Immature natural killer cell (primary cell): ENCODE measurements at regions not wholly inside any gene's neighbourhood (a gene's known extent, or its start where the extent isn't known, plus 50 kb on each side); places are given as distances from the start of the nearest gene placed in this dataset.

Experiments
- DNase-seq, 3 donors: peaks; one replicate each; pipeline ENCODE4 v3.0.0; 2022; ENCODE audit warnings: mixed read lengths in 1 of 3
- H3K27ac Mint-ChIP-seq, 6 donors: one replicate each; pipeline ENCODE4 v1.8.0; 2020; ENCODE audit warnings: mixed read lengths in 6 of 6, mild to moderate bottlenecking in 5 of 6, inconsistent platforms in 4 of 6, moderate library complexity in 3 of 6
- H3K27me3 Mint-ChIP-seq, 3 donors: one replicate each; pipeline ENCODE4 v1.8.0; 2020 to 2021; ENCODE audit warnings: low read depth in 3 of 3, mild to moderate bottlenecking in 3 of 3, mixed read lengths in 3 of 3, moderate library complexity in 3 of 3, inconsistent platforms in 1 of 3
- H3K36me3 Mint-ChIP-seq, 3 donors: one replicate each; pipeline ENCODE4 v1.8.0; 2020; ENCODE audit warnings: mixed read lengths in 3 of 3, inconsistent platforms in 2 of 3, mild to moderate bottlenecking in 2 of 3
- H3K4me1 Mint-ChIP-seq, 2 donors: one replicate each; pipeline ENCODE4 v1.8.0; 2020; ENCODE audit warnings: inconsistent platforms in 2 of 2, mild to moderate bottlenecking in 2 of 2, mixed read lengths in 2 of 2, moderate library complexity in 1 of 2
- H3K4me3 Mint-ChIP-seq, 5 donors: one replicate each; pipeline ENCODE4 v1.8.0; 2020; ENCODE audit warnings: mild to moderate bottlenecking in 5 of 5, mixed read lengths in 5 of 5, inconsistent platforms in 3 of 5, moderate library complexity in 3 of 5
- H3K9me3 Mint-ChIP-seq, 6 donors: one replicate each; pipeline ENCODE4 v1.8.0; 2020; ENCODE audit warnings: mild to moderate bottlenecking in 6 of 6, mixed read lengths in 6 of 6, inconsistent platforms in 4 of 6, moderate library complexity in 3 of 6

DNA sequence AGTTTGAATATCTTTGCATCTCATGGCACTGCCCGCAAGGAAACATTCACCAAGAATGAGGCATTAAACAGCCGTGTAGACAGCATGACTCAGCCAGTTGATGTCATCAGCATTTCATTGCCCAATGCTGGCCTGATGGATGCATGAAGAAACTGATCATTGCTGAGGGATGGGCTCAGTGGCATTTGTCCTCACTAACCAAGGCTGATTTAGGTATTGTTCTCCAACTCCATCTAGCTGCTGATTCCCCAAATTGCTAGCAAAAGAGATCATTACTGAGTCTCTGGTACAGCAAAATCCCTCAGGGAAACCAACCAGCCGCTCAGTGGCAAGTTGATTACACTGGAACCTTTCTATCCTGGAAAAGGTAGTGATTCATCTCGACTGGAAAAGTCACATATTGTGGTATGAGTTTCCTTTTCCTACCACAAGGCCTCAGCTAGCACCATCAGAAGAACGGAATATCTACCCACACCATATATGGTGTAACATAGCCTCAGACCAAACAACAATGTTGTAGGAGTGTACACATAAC, 186.5 kb upstream of the GAP43 start:
- Mint-ChIP-seq H3K4me1 (no peaks in the 10 kb centered on the region), H3K27me3 (peaks cover 0 to 1% (median 0%) of the 10 kb centered on the region in 3 donors), H3K27ac (no peak overlapping the region), H3K9me3 (peaks cover 0 to 4% (median 0%) of the 10 kb centered on the region in 6 donors), H3K4me3 (no peak overlapping the region), H3K36me3 (no peaks in the 10 kb centered on the region)
- DNase-seq = no peak

DNA sequence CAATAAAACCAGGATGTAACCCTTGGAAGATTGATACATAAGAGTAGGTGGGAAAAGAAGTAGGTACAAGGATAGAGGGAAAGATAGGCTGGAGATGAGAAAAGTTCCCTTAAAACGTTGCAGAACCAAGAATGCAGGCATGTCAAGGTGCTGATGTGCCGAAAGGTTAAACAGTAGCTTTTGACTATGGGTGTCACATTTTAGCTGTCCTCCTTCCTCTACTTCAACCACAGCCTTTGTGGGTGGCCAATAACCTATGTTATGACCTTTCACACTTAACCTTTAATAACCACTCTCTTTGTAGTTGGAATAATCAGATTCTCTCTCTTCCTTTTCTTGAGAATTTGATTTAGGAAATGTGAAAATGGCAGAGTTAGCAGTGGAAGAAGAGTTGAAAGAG, 184.5 kb upstream of the GAP43 start:
- no peaks in the 10 kb centered on the region for H3K4me1 Mint-ChIP-seq
- no peak overlapping the region for H3K4me3 Mint-ChIP-seq
- DNase-seq = no peak
- H3K27ac Mint-ChIP-seq = no peak overlapping the region
- peaks cover 0 to 4% (median 0%) of the 10 kb centered on the region in 6 donors for H3K9me3 Mint-ChIP-seq
- H3K27me3 Mint-ChIP-seq = peaks cover 0 to 1% (median 0%) of the 10 kb centered on the region in 3 donors
- H3K36me3 Mint-ChIP-seq = no peaks in the 10 kb centered on the region

- no peak overlapping the region for H3K27ac Mint-ChIP-seq
- no peak overlapping the region for H3K4me3 Mint-ChIP-seq
- H3K4me1 Mint-ChIP-seq = no peaks in the 10 kb centered on the region
- DNase-seq = no peak
- peaks cover 0 to 1% (median 0%) of the 10 kb centered on the region in 6 donors for H3K9me3 Mint-ChIP-seq
- peaks cover 0 to 2% (median 0%) of the 10 kb centered on the region in 3 donors for H3K27me3 Mint-ChIP-seq
- H3K36me3 Mint-ChIP-seq = no peaks in the 10 kb centered on the region
Observed at GRCh38 chr3:115445559-115445958, 177.8 kb upstream of the GAP43 start.

GRCh38 chr3:115448851-115449250, 174.5 kb upstream of the GAP43 start:
- Mint-ChIP-seq H3K27me3 (peaks cover 0 to 4% (median 2%) of the 10 kb centered on the region in 3 donors), H3K4me1 (no peaks in the 10 kb centered on the region), H3K27ac (no peak overlapping the region), H3K9me3 (no peaks in the 10 kb centered on the region), H3K4me3 (no peak overlapping the region), H3K36me3 (no peaks in the 10 kb centered on the region)
- DNase-seq = no peak

DNA sequence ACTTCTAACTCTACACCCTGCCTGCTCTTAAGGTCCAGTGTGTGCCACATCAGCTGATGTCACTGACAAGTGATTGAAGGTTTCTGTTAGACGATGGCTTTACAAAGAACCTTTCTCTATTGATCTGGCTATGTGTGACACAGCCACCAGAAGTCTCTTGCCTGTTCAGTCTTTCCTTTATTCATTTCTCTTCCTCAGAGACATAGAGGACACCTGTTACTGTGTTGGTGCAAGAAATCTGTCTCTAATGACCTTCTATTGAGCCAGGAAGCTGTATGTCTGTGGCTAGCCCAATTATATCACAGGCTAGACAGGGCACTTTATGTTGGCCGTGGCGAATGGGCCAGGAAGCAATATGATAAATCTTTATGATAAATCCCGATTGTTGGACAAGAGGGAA, 173.3 kb upstream of the GAP43 start:
- Mint-ChIP-seq H3K9me3 (no peaks in the 10 kb centered on the region), H3K4me1 (no peaks in the 10 kb centered on the region), H3K27me3 (peaks cover 0 to 4% (median 2%) of the 10 kb centered on the region in 3 donors)

GRCh38 chr3:115464036-115464435, 159.3 kb upstream of the GAP43 start:
- H3K4me3 Mint-ChIP-seq = no peak overlapping the region
- no peaks in the 10 kb centered on the region for H3K36me3 Mint-ChIP-seq
- peaks cover 0 to 10% (median 1%) of the 10 kb centered on the region in 6 donors for H3K9me3 Mint-ChIP-seq
- H3K4me1 Mint-ChIP-seq = no peaks in the 10 kb centered on the region
- H3K27ac Mint-ChIP-seq = no peak overlapping the region
- peaks cover 0 to 6% (median 1%) of the 10 kb centered on the region in 3 donors for H3K27me3 Mint-ChIP-seq
- DNase-seq = no peak

More for the DNA sequence above, 173.3 kb upstream of the GAP43 start:
- DNase-seq = no peak
- Mint-ChIP-seq H3K36me3 (no peaks in the 10 kb centered on the region), H3K27ac (no peak overlapping the region), H3K4me3 (no peak overlapping the region)

GRCh38 chr3:115469649-115470048, 153.7 kb upstream of the GAP43 start:
- Mint-ChIP-seq H3K27ac (no peak overlapping the region), H3K9me3 (peaks cover 0 to 4% (median 0%) of the 10 kb centered on the region in 6 donors), H3K4me1 (no peaks in the 10 kb centered on the region), H3K36me3 (no peaks in the 10 kb centered on the region), H3K27me3 (peaks cover 0 to 1% (median 0%) of the 10 kb centered on the region in 3 donors), H3K4me3 (no peak overlapping the region)
- DNase-seq = no peak

- no peaks in the 10 kb centered on the region for H3K36me3 Mint-ChIP-seq
Observed at GRCh38 chr3:115470254-115470653, 153.1 kb upstream of the GAP43 start.

GRCh38 chr3:115475178-115476041, 147.9 kb upstream of the GAP43 start:
- peaks cover 0 to 2% (median 0%) of the 10 kb centered on the region in 3 donors for H3K27me3 Mint-ChIP-seq
- no peak for DNase-seq
- no peak overlapping the region for H3K4me3 Mint-ChIP-seq
- H3K4me1 Mint-ChIP-seq = no peaks in the 10 kb centered on the region
- H3K36me3 Mint-ChIP-seq = no peaks in the 10 kb centered on the region
- H3K9me3 Mint-ChIP-seq = no peaks in the 10 kb centered on the region
- no peak overlapping the region for H3K27ac Mint-ChIP-seq

More at GRCh38 chr3:115470254-115470653, 153.1 kb upstream of the GAP43 start:
- Mint-ChIP-seq H3K9me3 (peaks cover 0 to 4% (median 0%) of the 10 kb centered on the region in 6 donors), H3K27ac (no peak overlapping the region), H3K27me3 (no peaks in the 10 kb centered on the region), H3K4me1 (no peaks in the 10 kb centered on the region), H3K4me3 (no peak overlapping the region)
- DNase-seq = no peak

- no peak for DNase-seq
- Mint-ChIP-seq H3K9me3 (peaks cover 0 to 2% (median 0%) of the 10 kb centered on the region in 6 donors), H3K36me3 (peaks cover 0 to 4% (median 0%) of the 10 kb centered on the region in 3 donors), H3K27me3 (peaks cover 0 to 2% (median 0%) of the 10 kb centered on the region in 3 donors), H3K4me3 (no peak overlapping the region), H3K4me1 (no peaks in the 10 kb centered on the region), H3K27ac (no peak overlapping the region)
Observed at GRCh38 chr3:115476472-115476871, 146.8 kb upstream of the GAP43 start.

DNA sequence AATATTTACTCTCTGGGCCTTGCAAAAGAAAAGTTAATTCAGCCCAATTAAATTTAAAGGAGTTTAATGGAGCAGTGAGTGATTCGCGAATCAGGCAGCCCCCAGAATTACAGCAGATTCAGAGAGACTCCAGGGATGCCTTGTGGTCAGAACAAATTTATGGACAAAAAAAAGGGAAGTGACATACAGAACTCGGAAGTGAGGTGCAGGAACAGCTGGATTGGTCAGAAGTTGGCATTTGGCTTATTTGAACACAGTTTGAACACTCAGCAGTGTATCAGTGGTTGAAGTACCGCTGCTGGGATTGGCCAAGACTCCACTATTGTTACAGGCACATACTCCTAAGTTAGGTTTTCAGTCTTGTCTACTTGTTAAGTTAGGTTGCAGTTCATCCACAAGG, 145.0 kb upstream of the GAP43 start:
- no peak overlapping the region for H3K27ac Mint-ChIP-seq
- H3K36me3 Mint-ChIP-seq = peaks cover 0 to 4% (median 0%) of the 10 kb centered on the region in 3 donors
- H3K4me1 Mint-ChIP-seq = no peaks in the 10 kb centered on the region
- H3K4me3 Mint-ChIP-seq = no peak overlapping the region
- no peak for DNase-seq
- peaks cover 0 to 9% (median 0%) of the 10 kb centered on the region in 3 donors for H3K27me3 Mint-ChIP-seq
- peaks cover 0 to 6% (median 0%) of the 10 kb centered on the region in 6 donors for H3K9me3 Mint-ChIP-seq

- peaks cover 0 to 7% (median 2%) of the 10 kb centered on the region in 3 donors for H3K27me3 Mint-ChIP-seq
- no peak overlapping the region for H3K27ac Mint-ChIP-seq
- no peak for DNase-seq
- no peaks in the 10 kb centered on the region for H3K36me3 Mint-ChIP-seq
- peaks cover 0 to 5% (median 0%) of the 10 kb centered on the region in 6 donors for H3K9me3 Mint-ChIP-seq
- H3K4me3 Mint-ChIP-seq = no peak overlapping the region
- no peaks in the 10 kb centered on the region for H3K4me1 Mint-ChIP-seq
Observed at GRCh38 chr3:115486880-115487279, 136.4 kb upstream of the GAP43 start.

GRCh38 chr3:115487968-115488367, 135.3 kb upstream of the GAP43 start:
- no peak for DNase-seq
- H3K27ac Mint-ChIP-seq = no peak overlapping the region
- H3K36me3 Mint-ChIP-seq = no peaks in the 10 kb centered on the region
- H3K9me3 Mint-ChIP-seq = peaks cover 0 to 2% (median 0%) of the 10 kb centered on the region in 6 donors
- peaks cover 0 to 3% (median 2%) of the 10 kb centered on the region in 3 donors for H3K27me3 Mint-ChIP-seq
- no peak overlapping the region for H3K4me3 Mint-ChIP-seq
- H3K4me1 Mint-ChIP-seq = no peaks in the 10 kb centered on the region

DNA sequence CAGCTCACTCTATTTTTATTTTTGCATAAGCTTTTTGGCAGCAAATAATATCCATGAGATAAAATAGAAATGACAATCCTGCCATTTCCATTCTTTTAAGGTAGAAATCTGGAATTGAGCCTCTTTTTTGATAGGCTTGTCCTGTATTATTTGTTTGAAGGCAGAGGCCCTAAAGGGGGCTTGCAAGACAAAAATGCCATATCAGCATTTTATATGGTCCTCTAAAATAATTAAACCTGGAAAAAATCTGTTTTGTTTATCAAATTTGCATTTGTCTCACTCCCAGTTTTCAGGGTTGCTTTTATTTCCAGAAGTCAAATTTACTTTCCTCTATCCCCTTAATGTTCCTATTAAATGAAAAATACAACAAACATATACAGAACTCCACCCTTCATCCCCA, 134.9 kb upstream of the GAP43 start:
- DNase-seq = no peak
- Mint-ChIP-seq H3K36me3 (no peaks in the 10 kb centered on the region), H3K27ac (no peak overlapping the region), H3K4me1 (no peaks in the 10 kb centered on the region), H3K27me3 (peaks cover 0 to 2% (median 2%) of the 10 kb centered on the region in 3 donors), H3K9me3 (peaks cover 0 to 1% (median 0%) of the 10 kb centered on the region in 6 donors), H3K4me3 (no peak overlapping the region)
